HL-60 (cell line): ENCODE measurements at regions not wholly inside any gene's neighbourhood (a gene's known extent, or its start where the extent isn't known, plus 50 kb on each side); places are given as distances from the start of the nearest gene placed in this dataset.
A peak's percentile ranks its signal among the peaks of the same experiment; 100 is the strongest.

Experiments
- DNase-seq, 2 experiments: peaks; one replicate each; pipeline ENCODE4 v3.0.0-alpha.2; 2010 to 2020; ENCODE audit warnings: low read depth in 1 of 2, low spot score in 1 of 2
- H3K27ac ChIP-seq: fragments of 250-450 bp; sonication (Bioruptor Pico); replicated peaks from 2 replicates; pipeline ENCODE4 v1.5.1; 2020; ENCODE audit warnings: mild to moderate bottlenecking, moderate library complexity
- H3K27me3 ChIP-seq: fragments of 250-450 bp; sonication (Bioruptor Pico); 2 replicates; pipeline ENCODE4 v1.5.1; 2021; ENCODE audit warnings: mild to moderate bottlenecking, moderate library complexity; ENCODE audit not compliant: insufficient read depth, poor library complexity, severe bottlenecking
- H3K4me3 ChIP-seq: replicated peaks from 2 replicates; pipeline ENCODE4 v1.5.1; 2011; ENCODE audit warnings: mild to moderate bottlenecking, control low read depth, low read length; ENCODE audit not compliant: insufficient read depth
- CTCF ChIP-seq: IDR thresholded peaks from one replicate; pipeline ENCODE4 v1.5.1; 2011; ENCODE audit warnings: low read length, control low read depth, inconsistent platforms; ENCODE audit not compliant: insufficient read depth
- GABPA ChIP-seq: IDR thresholded peaks from 2 replicates; pipeline ENCODE4 v1.6.1; 2012; ENCODE audit warnings: low read depth
- POLR2AphosphoS5 ChIP-seq: IDR thresholded peaks from 2 replicates; pipeline ENCODE4 v1.6.1; 2012; ENCODE audit warnings: low read depth
- SPI1 ChIP-seq: IDR thresholded peaks from 2 replicates; pipeline ENCODE4 v1.6.1; 2012; ENCODE audit warnings: low read depth, mild to moderate bottlenecking, borderline replicate concordance
- TF ChIP-seq, protein P1 (sequence below): IDR thresholded peaks from 2 replicates; pipeline ENCODE4 v1.6.1; 2012; ENCODE audit warnings: low read depth; ENCODE audit not compliant: insufficient replicate concordance

DNA sequence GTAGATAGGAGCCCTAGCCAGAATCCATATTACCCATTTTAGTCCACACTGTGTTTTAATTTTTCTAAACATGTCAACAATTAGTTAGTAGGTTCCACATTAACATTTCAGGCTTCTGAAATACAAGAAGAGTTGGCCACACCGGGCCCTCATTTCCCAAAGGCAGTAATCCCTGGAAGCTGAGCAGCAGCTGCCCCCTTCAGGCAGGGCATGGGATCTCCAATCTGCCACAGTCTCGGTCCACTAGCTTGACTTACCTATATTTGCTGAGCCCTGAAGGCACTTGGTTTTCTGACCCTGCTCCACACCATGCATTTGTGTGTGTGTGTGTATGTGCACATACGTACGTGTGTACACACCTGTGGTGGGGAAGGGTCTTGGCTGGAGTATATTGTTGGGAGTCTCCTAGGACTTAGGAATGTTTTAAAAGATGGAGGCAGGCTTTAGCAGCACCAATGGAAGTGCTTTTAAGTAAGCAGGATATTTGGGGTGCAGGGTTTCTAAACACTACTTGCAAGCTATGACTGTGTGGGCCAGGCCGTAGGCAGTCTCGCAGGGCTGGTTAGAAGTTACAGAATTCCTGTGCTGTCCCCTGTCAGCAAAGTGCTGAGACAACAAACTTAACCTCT, 71.2 kb upstream of the SOX14 start:
- no peaks in the 10 kb centered on the region for H3K27me3 ChIP-seq
- no peak overlapping the region for H3K4me3 ChIP-seq
- DNase-seq = peak; percentile 8 to 32
- no peak overlapping the region for H3K27ac ChIP-seq
- TF ChIP-seq SPI1 (no peak), CTCF (peak; percentile 71)

DNA sequence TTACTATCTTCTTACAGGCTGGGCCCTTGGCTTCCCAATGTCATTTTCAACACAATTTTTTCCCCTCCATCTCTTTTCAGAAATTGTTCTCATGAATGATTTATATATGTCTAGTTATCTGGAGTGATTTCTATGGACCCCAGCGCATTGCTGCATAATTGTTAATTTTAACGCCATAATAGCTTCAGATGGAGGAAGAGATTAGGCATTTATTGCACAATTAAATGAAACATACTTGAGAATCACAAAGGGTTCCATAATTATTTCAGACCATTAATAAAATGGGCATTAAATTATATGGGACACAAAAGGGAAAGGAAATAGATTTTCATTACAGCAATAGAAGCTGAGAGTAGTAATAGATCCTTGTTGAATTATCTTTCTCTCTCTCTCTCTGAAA, 70.3 kb upstream of the SOX14 start:
- no peak overlapping the region for H3K4me3 ChIP-seq
- H3K27ac ChIP-seq = no peak overlapping the region
- H3K27me3 ChIP-seq = no peaks in the 10 kb centered on the region
- TF ChIP-seq SPI1 (no peak), GABPA (no peak), POLR2AphosphoS5 (no peak), CTCF (no peak)
- TF ChIP-seq, protein P1, sequence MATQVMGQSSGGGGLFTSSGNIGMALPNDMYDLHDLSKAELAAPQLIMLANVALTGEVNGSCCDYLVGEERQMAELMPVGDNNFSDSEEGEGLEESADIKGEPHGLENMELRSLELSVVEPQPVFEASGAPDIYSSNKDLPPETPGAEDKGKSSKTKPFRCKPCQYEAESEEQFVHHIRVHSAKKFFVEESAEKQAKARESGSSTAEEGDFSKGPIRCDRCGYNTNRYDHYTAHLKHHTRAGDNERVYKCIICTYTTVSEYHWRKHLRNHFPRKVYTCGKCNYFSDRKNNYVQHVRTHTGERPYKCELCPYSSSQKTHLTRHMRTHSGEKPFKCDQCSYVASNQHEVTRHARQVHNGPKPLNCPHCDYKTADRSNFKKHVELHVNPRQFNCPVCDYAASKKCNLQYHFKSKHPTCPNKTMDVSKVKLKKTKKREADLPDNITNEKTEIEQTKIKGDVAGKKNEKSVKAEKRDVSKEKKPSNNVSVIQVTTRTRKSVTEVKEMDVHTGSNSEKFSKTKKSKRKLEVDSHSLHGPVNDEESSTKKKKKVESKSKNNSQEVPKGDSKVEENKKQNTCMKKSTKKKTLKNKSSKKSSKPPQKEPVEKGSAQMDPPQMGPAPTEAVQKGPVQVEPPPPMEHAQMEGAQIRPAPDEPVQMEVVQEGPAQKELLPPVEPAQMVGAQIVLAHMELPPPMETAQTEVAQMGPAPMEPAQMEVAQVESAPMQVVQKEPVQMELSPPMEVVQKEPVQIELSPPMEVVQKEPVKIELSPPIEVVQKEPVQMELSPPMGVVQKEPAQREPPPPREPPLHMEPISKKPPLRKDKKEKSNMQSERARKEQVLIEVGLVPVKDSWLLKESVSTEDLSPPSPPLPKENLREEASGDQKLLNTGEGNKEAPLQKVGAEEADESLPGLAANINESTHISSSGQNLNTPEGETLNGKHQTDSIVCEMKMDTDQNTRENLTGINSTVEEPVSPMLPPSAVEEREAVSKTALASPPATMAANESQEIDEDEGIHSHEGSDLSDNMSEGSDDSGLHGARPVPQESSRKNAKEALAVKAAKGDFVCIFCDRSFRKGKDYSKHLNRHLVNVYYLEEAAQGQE = no peak
- DNase-seq = no peak

DNA sequence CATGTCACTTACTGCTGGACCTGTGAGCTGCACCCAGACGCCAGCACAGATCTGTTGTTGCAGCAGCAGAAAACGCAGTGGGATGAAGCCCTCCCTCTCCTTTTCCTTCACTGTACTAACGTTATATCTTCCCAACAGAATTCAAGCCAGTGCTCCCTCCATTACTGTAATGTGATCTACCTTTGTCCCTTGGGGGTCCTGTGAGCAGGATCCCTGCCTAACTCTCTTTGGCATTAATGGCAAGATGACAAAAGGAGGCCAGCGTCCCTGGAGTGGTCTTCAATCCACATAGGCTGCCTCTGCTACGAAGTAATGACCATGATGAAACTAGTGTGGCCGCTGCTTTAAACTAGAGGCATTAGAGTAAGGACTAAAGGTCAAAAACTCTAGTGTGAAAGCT, 69.3 kb upstream of the SOX14 start:
- no peak for DNase-seq

More for the DNA sequence above, 69.3 kb upstream of the SOX14 start:
- Histone ChIP-seq H3K4me3 (no peak overlapping the region), H3K27me3 (no peaks in the 10 kb centered on the region), H3K27ac (no peak overlapping the region)
- no peak for TF ChIP-seq GABPA
- TF ChIP-seq POLR2AphosphoS5 = no peak
- TF ChIP-seq CTCF = no peak
- TF ChIP-seq, protein P1 = no peak
- no peak for TF ChIP-seq SPI1
